ENCODE measurements at regions not wholly inside any gene's neighbourhood (a gene's known extent, or its start where the extent isn't known, plus 50 kb on each side); places are given as distances from the start of the nearest gene placed in this dataset.
"Not testable (repeated sequence)": the region's sequence is repeated elsewhere in the genome, so short reads cannot be mapped to it uniquely, and the experiment has no call there.

GRCh38 chr15:63446255-63446654 is 58.1 kb upstream of the USP3 start:
- intact Hi-C loops (cut with DNase I): no loop called here
- Histone ChIP-seq H3K27ac (no peak overlapping the region), H3K36me3 (no peaks in the 10 kb centered on the region), H3K9me3 (no peaks in the 10 kb centered on the region), H3K4me1 (replicated peaks) (no peaks in the 10 kb centered on the region), H3K27me3 (replicated peaks; ENCODE audit: insufficient read depth) (no peaks in the 10 kb centered on the region), H3K4me3 (no peak overlapping the region)
- DNase-seq (ENCODE audit: low spot score): no peak
- 79% methylated on average over 7 of the region's 7 CpGs for WGBS
- TF ChIP-seq POLR2AphosphoS5 (IDR thresholded peaks at IDR 0.05) (no peak), POLR2A (IDR thresholded peaks at IDR 0.05) (no peak), CTCF (IDR thresholded peaks at IDR 0.05) (no peak)

GRCh38 chr15:63447017-63447676 is 57.2 kb upstream of the USP3 start:
- no peak overlapping the region for H3K27ac ChIP-seq
- no peaks in the 10 kb centered on the region for H3K36me3 ChIP-seq
- no peak overlapping the region for H3K4me3 ChIP-seq
- H3K9me3 ChIP-seq: no peaks in the 10 kb centered on the region
- no peak for DNase-seq (ENCODE audit: low spot score)
- TF ChIP-seq POLR2A (IDR thresholded peaks at IDR 0.05): no peak
- TF ChIP-seq CTCF (IDR thresholded peaks at IDR 0.05): no peak
- TF ChIP-seq POLR2AphosphoS5 (IDR thresholded peaks at IDR 0.05): no peak
- no peaks in the 10 kb centered on the region for H3K27me3 ChIP-seq (replicated peaks; ENCODE audit: insufficient read depth)
- H3K4me1 ChIP-seq (replicated peaks): no peaks in the 10 kb centered on the region
- WGBS: 77% methylated on average over 4 of the region's 4 CpGs
- intact Hi-C loops (cut with DNase I): no loop called here

- Histone ChIP-seq H3K4me3 (no peak overlapping the region), H3K27ac (no peak overlapping the region), H3K36me3 (no peaks in the 10 kb centered on the region), H3K27me3 (replicated peaks; ENCODE audit: insufficient read depth) (no peaks in the 10 kb centered on the region), H3K9me3 (no peaks in the 10 kb centered on the region), H3K4me1 (replicated peaks) (no peaks in the 10 kb centered on the region)
- DNase-seq (ENCODE audit: low spot score): no peak
- TF ChIP-seq POLR2AphosphoS5 (IDR thresholded peaks at IDR 0.05) (no peak), CTCF (IDR thresholded peaks at IDR 0.05) (no peak)
- intact Hi-C loops (cut with DNase I): no loop called here
- 85% methylated on average over 4 of the region's 4 CpGs for WGBS
Measured at GRCh38 chr15:63448266-63448665, 56.1 kb upstream of the USP3 start.

- DNase-seq (ENCODE audit: low spot score); H3K27ac ChIP-seq; H3K27me3 ChIP-seq (replicated peaks; ENCODE audit: insufficient read depth); H3K9me3 ChIP-seq; H3K4me3 ChIP-seq; H3K4me1 ChIP-seq (replicated peaks); H3K36me3 ChIP-seq; intact Hi-C loops (cut with DNase I): not testable (repeated sequence)
- 92% methylated on average over 11 of the region's 11 CpGs for WGBS
Measured at GRCh38 chr15:63448872-63449555, 55.4 kb upstream of the USP3 start.

GRCh38 chr15:63449731-63450130 is 54.7 kb upstream of the USP3 start:
- intact Hi-C loops (cut with DNase I): no loop called here
- DNase-seq (ENCODE audit: low spot score): no peak
- H3K4me3 ChIP-seq: no peak overlapping the region
- H3K9me3 ChIP-seq: no peaks in the 10 kb centered on the region
- H3K27me3 ChIP-seq (replicated peaks; ENCODE audit: insufficient read depth): no peaks in the 10 kb centered on the region
- H3K36me3 ChIP-seq: no peaks in the 10 kb centered on the region
- 40% methylated on average over 3 of the region's 3 CpGs for WGBS
- H3K4me1 ChIP-seq (replicated peaks): no peaks in the 10 kb centered on the region
- H3K27ac ChIP-seq: no peak overlapping the region
- TF ChIP-seq CTCF (IDR thresholded peaks at IDR 0.05) (no peak), POLR2A (IDR thresholded peaks at IDR 0.05) (no peak), POLR2AphosphoS5 (IDR thresholded peaks at IDR 0.05) (no peak)
